T-helper 2 cell (primary cell): ENCODE measurements at regions not wholly inside any gene's neighbourhood (a gene's known extent, or its start where the extent isn't known, plus 50 kb on each side); places are given as distances from the start of the nearest gene placed in this dataset.

Experiments used
- DNase-seq, 5 experiments: peaks; one replicate each; pipeline versions ENCODE4 v3.0.0 to v3.0.0-alpha.2; 2012 to 2022

GRCh38 chrX:36950495-36951253 lies 57.5 kb upstream of the FAM47C start:
- no peak for DNase-seq

DNA sequence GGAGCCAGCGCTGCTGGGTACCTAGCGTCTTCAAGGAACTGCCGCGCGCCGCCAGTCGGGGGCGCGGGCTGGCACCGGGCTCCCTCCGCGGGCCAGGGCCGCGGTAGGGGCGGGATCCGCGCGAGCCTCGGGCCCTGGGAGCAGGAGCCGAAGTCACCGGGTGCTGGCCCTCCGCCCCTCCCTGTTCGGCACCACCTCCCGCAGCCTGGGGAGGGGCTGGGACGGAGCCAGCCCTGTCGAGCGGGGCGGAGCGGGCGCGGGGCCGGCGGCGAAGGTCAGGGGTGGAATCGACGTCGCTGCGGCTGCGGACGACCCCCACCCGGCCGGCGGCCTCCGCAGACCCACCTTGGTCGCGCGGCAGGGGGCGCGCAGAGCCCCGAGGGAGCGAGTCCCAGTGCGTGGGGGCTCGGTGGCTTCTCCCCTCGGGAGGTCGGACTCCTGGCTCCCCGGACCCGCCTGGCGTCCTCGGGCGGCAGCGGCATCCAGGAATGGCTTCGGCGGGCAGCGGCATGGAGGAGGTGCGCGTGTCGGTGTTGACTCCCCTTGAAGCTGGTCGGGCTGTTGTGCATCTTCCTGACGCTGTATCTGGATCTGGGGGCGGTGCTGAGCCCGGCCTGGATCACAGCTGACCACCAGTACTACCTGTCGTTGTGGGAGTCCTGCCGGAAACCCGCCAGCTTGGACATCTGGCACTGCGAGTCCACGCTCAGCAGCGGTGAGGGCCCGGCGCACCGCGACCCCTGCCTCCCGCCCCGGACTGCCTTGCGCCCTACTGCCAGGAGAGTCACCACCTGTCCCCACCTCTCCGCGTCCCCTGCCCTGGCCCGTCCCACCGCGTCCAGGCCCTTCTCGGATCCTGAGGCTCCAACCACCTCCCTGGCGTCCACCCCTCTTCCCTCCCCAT lies 50.5 kb upstream of the FAM47C start:
- no peak for DNase-seq
